H1 (cell line): ENCODE measurements at regions not wholly inside any gene's neighbourhood (a gene's known extent, or its start where the extent isn't known, plus 50 kb on each side); places are given as distances from the start of the nearest gene placed in this dataset.

Source experiments
- CTCF ChIA-PET: fragments of 300-600 bp; sonication (Branson Sonifier 250); formaldehyde crosslinking; loops from one replicate; lab custom pipeline; 2021; ENCODE audit not compliant: partially characterized antibody; lab: Charles Lee
- POLR2A ChIA-PET: fragments of 300-600 bp; sonication (Branson Sonifier 250); formaldehyde crosslinking; loops from one replicate; lab custom pipeline; 2021; ENCODE audit warnings: inconsistent platforms; ENCODE audit not compliant: partially characterized antibody; lab: Charles Lee
- DNase-seq, 2 experiments: peaks; one replicate each; pipeline versions ENCODE4 v3.0.0 to v3.0.0-alpha.2; 2010 to 2022; ENCODE audit warnings: low spot score in 2 of 2, low read depth in 1 of 2, mixed read lengths in 1 of 2
- FAIRE-seq: peaks from 2 replicates; lab custom pipeline; 2011; peaks lifted over from hg19 to GRCh38; lab: Jason Lieb, UNC
- H2AFZ ChIP-seq: 2 replicates; pipeline ENCODE4 v1.8.1; 2012; ENCODE audit warnings: low read length, inconsistent platforms
- H2AK5ac ChIP-seq: 2 replicates; pipeline ENCODE4 v1.6.1; 2013; ENCODE audit warnings: low read depth, low read length
- H2BK120ac ChIP-seq: replicated peaks from 2 replicates; pipeline ENCODE3; 2013; ENCODE audit warnings: low read depth, low read length, inconsistent platforms
- H2BK12ac ChIP-seq: 2 replicates; pipeline ENCODE4 v1.6.1; 2013; ENCODE audit warnings: low read depth, low read length
- H2BK15ac ChIP-seq: 2 replicates; pipeline ENCODE4 v1.6.1; 2013; ENCODE audit warnings: low read length
- H2BK20ac ChIP-seq: 2 replicates; pipeline ENCODE4 v1.6.1; 2013; ENCODE audit warnings: low read length
- H2BK5ac ChIP-seq: 2 replicates; pipeline ENCODE4 v1.6.1; 2013; ENCODE audit warnings: low read depth, low read length
- H3K14ac ChIP-seq: 2 replicates; pipeline ENCODE4 v1.6.1; 2013; ENCODE audit warnings: inconsistent platforms; ENCODE audit not compliant: insufficient read length
- H3K18ac ChIP-seq: 2 replicates; pipeline ENCODE4 v1.6.1; 2013; ENCODE audit warnings: low read length; ENCODE audit errors: extremely low read depth
- H3K23ac ChIP-seq: 2 replicates; pipeline ENCODE4 v1.6.1; 2013; ENCODE audit warnings: inconsistent platforms; ENCODE audit not compliant: insufficient read length
- H3K23me2 ChIP-seq: 2 replicates; pipeline ENCODE4 v1.6.1; 2013; ENCODE audit warnings: low read depth, low read length
- H3K27ac ChIP-seq: 2 replicates; pipeline ENCODE4 v1.6.1; 2011; ENCODE audit warnings: low read depth, low read length, inconsistent platforms
- H3K27me3 ChIP-seq, 4 experiments: replicated peaks in 1 of 4; 1 replicate in 1 of 4; 2 replicates in 3 of 4; pipeline versions ENCODE4 v1.6.1 to v1.8.1; 2011 to 2013; ENCODE audit warnings: low read length in 3 of 4, mild to moderate bottlenecking in 3 of 4, inconsistent platforms in 2 of 4, mixed read lengths in 2 of 4, moderate library complexity in 1 of 4; ENCODE audit not compliant: control insufficient read depth in 3 of 4, insufficient read depth in 3 of 4; ENCODE audit errors: extremely low read depth in 1 of 4
- H3K36me3 ChIP-seq, 4 experiments: 2 replicates each; pipeline versions ENCODE4 v1.6.1 to v1.8.1; 2011 to 2013; ENCODE audit warnings: mild to moderate bottlenecking in 4 of 4, low read length in 3 of 4, moderate library complexity in 2 of 4, control low read depth in 1 of 4, inconsistent platforms in 1 of 4; ENCODE audit not compliant: insufficient read depth in 4 of 4, control insufficient read depth in 2 of 4
- H3K4ac ChIP-seq: replicated peaks from 2 replicates; pipeline ENCODE3; 2013; ENCODE audit warnings: low read length, low read depth, mixed read lengths, inconsistent platforms; ENCODE audit not compliant: insufficient read length
- H3K4me1 ChIP-seq, 4 experiments: replicated peaks in 1 of 4; 1 replicate in 1 of 4; 2 replicates in 3 of 4; pipeline versions ENCODE4 v1.6.1 to v1.8.1; 2011 to 2013; ENCODE audit warnings: low read length in 3 of 4, inconsistent platforms in 2 of 4, mixed read lengths in 1 of 4; ENCODE audit not compliant: insufficient read depth in 4 of 4, control insufficient read depth in 3 of 4
- H3K4me2 ChIP-seq, 2 experiments: 2 replicates each; pipeline versions ENCODE4 v1.6.1 to v1.8.1; 2011 to 2013; ENCODE audit warnings: low read depth in 2 of 2, low read length in 2 of 2, control low read depth in 1 of 2, inconsistent platforms in 1 of 2, mild to moderate bottlenecking in 1 of 2; ENCODE audit not compliant: insufficient read depth in 1 of 2
- H3K4me3 ChIP-seq, 4 experiments: fragments of 200-600, 300-600 bp in 1 of 4; sonication (generic), shearing (Covaris generic), sonication (Bioruptor Twin) in 1 of 4; 2 replicates each; pipeline versions ENCODE4 v1.5.1 to v1.8.1; 2011 to 2016; ENCODE audit warnings: low read length in 4 of 4, low read depth in 3 of 4, control low read depth in 2 of 4, inconsistent platforms in 2 of 4, mild to moderate bottlenecking in 2 of 4, mixed read lengths in 1 of 4, moderate library complexity in 1 of 4; ENCODE audit not compliant: insufficient read depth in 2 of 4; ENCODE audit errors: extremely low read depth in 1 of 4
- H3K56ac ChIP-seq: replicated peaks from 2 replicates; pipeline ENCODE3; 2013; ENCODE audit warnings: low read depth, mild to moderate bottlenecking, mixed read lengths, low read length, inconsistent platforms; ENCODE audit not compliant: insufficient read length
- H3K79me1 ChIP-seq: 2 replicates; pipeline ENCODE4 v1.6.1; 2013; ENCODE audit warnings: low read depth, low read length, control low read depth
- H3K79me2 ChIP-seq, 2 experiments: 2 replicates each; pipeline versions ENCODE4 v1.6.1 to v1.8.1; 2012 to 2013; ENCODE audit warnings: low read length in 2 of 2, mild to moderate bottlenecking in 2 of 2, inconsistent platforms in 1 of 2; ENCODE audit not compliant: insufficient read depth in 2 of 2, control insufficient read depth in 1 of 2
- H3K9ac ChIP-seq, 4 experiments: replicated peaks in 1 of 4; 1 replicate in 1 of 4; 2 replicates in 3 of 4; pipeline versions ENCODE4 v1.6.1 to v1.8.1; 2011 to 2013; ENCODE audit warnings: low read depth in 3 of 4, low read length in 3 of 4, control low read depth in 2 of 4, mild to moderate bottlenecking in 2 of 4, moderate library complexity in 2 of 4, inconsistent platforms in 1 of 4; ENCODE audit errors: extremely low read depth in 1 of 4
- H3K9me3 ChIP-seq, 2 experiments: 2 replicates each; pipeline versions ENCODE4 v1.6.1 to v1.8.1; 2012 to 2013; ENCODE audit warnings: mild to moderate bottlenecking in 2 of 2, moderate library complexity in 2 of 2, control low read depth in 1 of 2, inconsistent platforms in 1 of 2, low read depth in 1 of 2, low read length in 1 of 2, mixed read lengths in 1 of 2; ENCODE audit not compliant: insufficient read depth in 2 of 2
- H4K20me1 ChIP-seq, 2 experiments: replicated peaks in 1 of 2; 2 replicates each; pipeline versions ENCODE3 to v1.8.1; 2011 to 2013; ENCODE audit warnings: inconsistent platforms in 2 of 2, low read length in 2 of 2, mild to moderate bottlenecking in 1 of 2; ENCODE audit not compliant: insufficient read depth in 2 of 2, control insufficient read depth in 1 of 2
- H4K5ac ChIP-seq: 2 replicates; pipeline ENCODE4 v1.6.1; 2013; ENCODE audit warnings: low read length, low read depth, mixed read lengths, inconsistent platforms; ENCODE audit not compliant: insufficient read length
- H4K8ac ChIP-seq: 2 replicates; pipeline ENCODE4 v1.8.0; 2013; ENCODE audit warnings: mild to moderate bottlenecking, moderate library complexity, low read length, inconsistent platforms; ENCODE audit not compliant: insufficient read depth; ENCODE audit errors: extremely low read depth
- H4K91ac ChIP-seq: replicated peaks from 2 replicates; pipeline ENCODE3; 2013; ENCODE audit warnings: low read length, mixed read lengths, inconsistent platforms; ENCODE audit not compliant: insufficient read length
- CBX5 ChIP-seq: fragments of 300-800, 300-1000 bp; sonication (generic); IDR thresholded peaks from 2 replicates; pipeline ENCODE4 v1.7.1; 2016; ENCODE audit warnings: antibody characterized with exemption, low read length, low read depth
- RFX5 ChIP-seq: IDR thresholded peaks from 2 replicates; pipeline ENCODE4 v1.6.1; 2011; ENCODE audit warnings: low read depth, low read length, improper control_type of control experiment, borderline replicate concordance
- SP2 ChIP-seq: IDR thresholded peaks from 2 replicates; pipeline ENCODE4 v1.6.1; 2012; ENCODE audit warnings: mild to moderate bottlenecking, low read length, inconsistent platforms
- WGBS, 2 experiments: shearing (Covaris generic) in 1 of 2; methylation state at CpG; one replicate each; pipeline versions ENCODE4 v1.1.6 to v1.1.7; 2013 to 2015; ENCODE audit warnings: low lambda C conversion rate in 2 of 2, mixed read lengths in 2 of 2, inconsistent platforms in 1 of 2, low coverage in 1 of 2, missing lambda C conversion rate in 1 of 2; ENCODE audit not compliant: insufficient replicate concordance in 2 of 2, insufficient coverage in 1 of 2, insufficient read length in 1 of 2; ENCODE audit errors: extremely low coverage in 1 of 2, missing lambda C conversion rate in 1 of 2; 5-methylcytosine and 5-hydroxymethylcytosine counted together

GRCh38 chr11:42315267-42315666 lies 855.8 kb upstream of the LRRC4C start:
- TF ChIP-seq RFX5: no peak
- TF ChIP-seq SP2: no peak
- no peak for TF ChIP-seq CBX5
- Histone ChIP-seq H2BK120ac (no peak overlapping the region), H3K9ac (no peak overlapping the region), H3K4me3 (no peak overlapping the region), H2AK5ac (no peak overlapping the region), H4K20me1 (no peaks in the 10 kb centered on the region), H3K56ac (no peak overlapping the region), H2AFZ (no peak overlapping the region), H3K23me2 (no peaks in the 10 kb centered on the region; the same call in 1 of the 2 replicates), H2BK12ac (no peak overlapping the region), H2BK20ac (no peak overlapping the region), H4K5ac (no peak overlapping the region), H3K79me2 (no peaks in the 10 kb centered on the region), H3K9me3 (no peaks in the 10 kb centered on the region), H4K8ac (no peak overlapping the region), H4K91ac (no peak overlapping the region), H3K27ac (no peak overlapping the region), H3K27me3 (no peaks in the 10 kb centered on the region), H2BK15ac (no peak overlapping the region), H3K14ac (no peak overlapping the region), H3K4me2 (no peak overlapping the region), H3K4me1 (no peaks in the 10 kb centered on the region), H2BK5ac (no peak overlapping the region), H3K23ac (no peak overlapping the region), H3K18ac (no peak overlapping the region), H3K79me1 (no peaks in the 10 kb centered on the region), H3K36me3 (no peaks in the 10 kb centered on the region), H3K4ac (no peak overlapping the region)
- FAIRE-seq: no peak
- ChIA-PET CTCF (no interaction called here), POLR2A (no interaction called here)
- no peak for DNase-seq
- whole genome bisulfite sequencing, 2 experiments: 95% methylated on average over 1 of the region's 1 CpG; no CpG with 5 or more reads in 1 of the 2 experiments
